Central memory CD8-positive, alpha-beta T cell (primary cell): ENCODE measurements at regions not wholly inside any gene's neighbourhood (a gene's known extent, or its start where the extent isn't known, plus 50 kb on each side); places are given as distances from the start of the nearest gene placed in this dataset.

ENCODE experiments used
- ATAC-seq: fragments of 150-1000 bp; cut with Tn5 transposase; replicated peaks from 2 replicates; pipeline ENCODE4 v1.10.0; 2022; ENCODE audit warnings: mild to moderate bottlenecking, moderate FRiP score, moderate number of reproducible peaks; ENCODE audit not compliant: poor library complexity, severe bottlenecking; ENCODE audit errors: extremely low read depth
- DNase-seq, 2 donors: peaks; one replicate each; pipeline ENCODE4 v3.0.0; 2021; ENCODE audit warnings: low spot score in 2 of 2
- H3K27ac Mint-ChIP-seq: one replicate; pipeline ENCODE4 v1.8.0; 2022; ENCODE audit warnings: low read depth, mild to moderate bottlenecking, moderate library complexity, mixed read lengths
- H3K27me3 Mint-ChIP-seq: one replicate; pipeline ENCODE4 v1.8.0; 2022; ENCODE audit warnings: mixed read lengths
- H3K36me3 Mint-ChIP-seq: one replicate; pipeline ENCODE4 v1.8.0; 2022; ENCODE audit warnings: mild to moderate bottlenecking, moderate library complexity, mixed read lengths; ENCODE audit not compliant: insufficient read depth
- H3K4me1 Mint-ChIP-seq: one replicate; pipeline ENCODE4 v1.8.0; 2022; ENCODE audit warnings: mixed read lengths
- H3K4me3 Mint-ChIP-seq: one replicate; pipeline ENCODE4 v1.8.0; 2022; ENCODE audit warnings: mild to moderate bottlenecking, moderate library complexity, mixed read lengths
- H3K9me3 Mint-ChIP-seq: one replicate; pipeline ENCODE4 v1.8.0; 2022; ENCODE audit warnings: mixed read lengths

DNA sequence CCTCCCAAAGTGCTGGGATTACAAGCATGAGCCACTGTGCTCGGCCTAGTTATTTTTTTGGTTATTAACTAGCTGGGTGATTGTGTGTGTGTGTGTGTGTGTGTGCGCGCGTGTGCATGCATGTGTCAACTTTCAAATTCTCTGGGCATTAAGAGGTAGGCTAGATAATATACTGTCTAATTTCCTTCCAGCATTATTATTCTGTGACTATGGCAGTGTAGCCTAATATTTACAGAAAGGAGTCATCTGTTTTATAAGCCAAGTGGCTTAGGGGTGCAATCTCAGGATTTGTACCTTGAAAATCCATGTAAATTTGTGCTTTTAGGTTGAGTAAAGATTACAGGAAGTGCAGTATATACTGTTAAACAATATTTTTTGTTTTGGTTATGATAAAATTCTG lies 85.1 kb upstream of the ZBTB20 start:
- no peaks in the 10 kb centered on the region for H3K36me3 Mint-ChIP-seq
- H3K4me3 Mint-ChIP-seq = no peak overlapping the region
- H3K4me1 Mint-ChIP-seq = no peaks in the 10 kb centered on the region
- DNase-seq = no peak
- ATAC-seq = no peak
- no peaks in the 10 kb centered on the region for H3K9me3 Mint-ChIP-seq
- H3K27me3 Mint-ChIP-seq = no peaks in the 10 kb centered on the region
- no peak overlapping the region for H3K27ac Mint-ChIP-seq

DNA sequence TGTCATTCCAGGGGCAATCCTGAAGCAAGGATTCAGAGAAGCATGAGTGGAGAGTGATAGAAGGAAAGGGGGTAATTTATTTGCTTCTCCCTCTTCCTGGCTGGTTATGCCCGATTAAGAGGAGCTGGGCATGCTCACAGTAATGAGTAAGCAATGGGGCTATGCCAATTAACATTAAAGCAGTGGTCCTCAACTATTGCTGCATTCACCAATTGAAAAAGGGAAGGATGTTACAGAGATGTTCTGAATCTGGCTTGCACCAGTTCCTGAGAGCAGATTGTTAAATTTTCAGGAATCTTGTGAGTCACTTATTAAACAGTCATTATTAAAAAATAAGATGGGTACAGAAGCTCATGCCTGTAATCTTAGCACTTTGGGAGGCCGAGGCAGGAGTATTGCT lies 85.9 kb upstream of the ZBTB20 start:
- Mint-ChIP-seq H3K9me3 (no peaks in the 10 kb centered on the region), H3K4me1 (no peaks in the 10 kb centered on the region), H3K27ac (no peak overlapping the region), H3K27me3 (no peaks in the 10 kb centered on the region), H3K4me3 (no peak overlapping the region), H3K36me3 (no peaks in the 10 kb centered on the region)
- DNase-seq = no peak
- ATAC-seq = no peak

DNA sequence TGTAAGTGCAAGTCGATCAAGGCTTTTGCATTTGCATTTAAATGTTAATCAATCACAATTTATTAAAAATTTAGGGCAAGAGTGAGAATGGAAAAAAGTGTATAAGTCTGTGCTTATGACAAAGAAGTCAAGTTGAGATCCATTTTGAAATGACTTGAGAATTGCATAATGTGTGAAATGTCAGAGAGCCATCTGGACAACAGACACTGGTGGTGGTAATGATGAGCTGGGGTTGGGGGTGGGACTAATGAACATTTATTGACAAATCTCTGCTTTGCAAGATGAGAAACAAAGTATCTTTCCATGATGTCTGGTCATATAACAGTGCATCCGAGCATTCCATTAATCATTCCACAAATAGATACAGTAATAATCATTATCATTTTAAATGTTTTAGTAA lies 89.4 kb upstream of the ZBTB20 start:
- Mint-ChIP-seq H3K36me3 (no peaks in the 10 kb centered on the region), H3K4me3 (no peak overlapping the region), H3K4me1 (no peaks in the 10 kb centered on the region), H3K9me3 (no peaks in the 10 kb centered on the region), H3K27me3 (no peaks in the 10 kb centered on the region), H3K27ac (no peak overlapping the region)
- no peak for ATAC-seq
- no peak for DNase-seq

DNA sequence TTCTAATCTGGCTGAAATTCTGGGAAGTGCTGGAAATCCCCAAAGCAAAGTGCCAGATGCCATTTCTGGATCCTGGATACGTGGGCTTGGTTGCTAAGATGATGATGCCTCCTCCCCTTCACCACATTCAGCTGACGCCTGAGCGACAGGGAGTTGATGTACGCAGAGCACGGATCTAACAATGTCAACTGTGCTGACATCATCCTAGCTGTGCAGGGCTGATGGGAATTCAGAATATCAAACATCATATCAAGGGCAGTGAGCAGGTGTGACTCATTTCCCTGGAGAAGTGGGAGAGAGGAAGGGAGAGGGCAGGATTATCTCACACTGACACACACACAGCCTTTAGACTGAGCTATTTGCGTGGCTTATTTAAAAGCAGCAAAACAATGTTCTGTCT lies 92.6 kb upstream of the ZBTB20 start:
- Mint-ChIP-seq H3K27me3 (peaks cover 13% of the 10 kb centered on the region), H3K9me3 (no peaks in the 10 kb centered on the region), H3K4me3 (no peak overlapping the region), H3K36me3 (no peaks in the 10 kb centered on the region), H3K27ac (no peak overlapping the region), H3K4me1 (no peaks in the 10 kb centered on the region)
- no peak for DNase-seq
- ATAC-seq = no peak

DNA sequence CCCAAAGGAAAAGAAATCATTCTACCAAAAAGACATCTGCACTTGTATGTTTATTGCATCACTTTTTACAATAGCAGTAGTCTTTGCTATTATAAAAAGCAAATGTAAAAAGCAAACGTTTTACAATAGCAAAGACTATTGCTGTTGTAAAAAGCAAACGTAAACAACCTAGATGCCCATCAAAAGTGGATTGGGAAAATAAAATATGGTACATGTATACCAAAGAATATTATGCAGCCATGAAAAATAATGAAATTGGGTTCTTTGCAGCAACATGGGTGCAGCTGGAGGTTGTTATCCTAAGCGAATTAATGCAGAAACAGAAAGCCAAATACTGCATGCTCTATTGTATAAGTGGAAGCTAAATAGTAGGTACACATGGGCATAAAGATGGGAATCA lies 97.3 kb upstream of the ZBTB20 start:
- Mint-ChIP-seq H3K36me3 (no peaks in the 10 kb centered on the region), H3K27me3 (peaks cover 13% of the 10 kb centered on the region), H3K4me3 (no peak overlapping the region), H3K9me3 (no peaks in the 10 kb centered on the region), H3K4me1 (no peaks in the 10 kb centered on the region), H3K27ac (no peak overlapping the region)
- DNase-seq (no peak), ATAC-seq (no peak)

DNA sequence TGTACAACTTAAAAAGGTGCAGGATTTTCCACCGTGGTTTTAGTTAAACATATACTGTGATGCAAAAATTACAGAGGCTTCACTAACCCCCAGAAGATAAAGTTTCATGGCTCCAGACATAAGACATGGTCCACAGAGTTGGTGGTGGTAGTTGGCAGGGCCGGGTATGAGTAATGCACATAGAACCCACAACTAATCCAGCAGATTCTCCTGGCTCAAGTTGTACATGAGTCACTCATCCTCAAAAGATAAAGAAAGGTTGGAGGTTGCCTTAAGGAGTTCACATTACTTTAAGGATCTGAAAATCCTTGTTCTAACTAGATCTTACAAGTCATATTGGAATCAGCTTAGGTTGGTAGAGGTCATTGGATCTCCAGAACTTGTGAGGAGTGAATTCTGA lies 98.3 kb upstream of the ZBTB20 start:
- H3K9me3 Mint-ChIP-seq = no peaks in the 10 kb centered on the region
- no peak overlapping the region for H3K27ac Mint-ChIP-seq
- no peaks in the 10 kb centered on the region for H3K4me1 Mint-ChIP-seq
- no peak overlapping the region for H3K4me3 Mint-ChIP-seq
- ATAC-seq = no peak
- no peak for DNase-seq
- H3K36me3 Mint-ChIP-seq = no peaks in the 10 kb centered on the region
- peaks cover 13% of the 10 kb centered on the region for H3K27me3 Mint-ChIP-seq

DNA sequence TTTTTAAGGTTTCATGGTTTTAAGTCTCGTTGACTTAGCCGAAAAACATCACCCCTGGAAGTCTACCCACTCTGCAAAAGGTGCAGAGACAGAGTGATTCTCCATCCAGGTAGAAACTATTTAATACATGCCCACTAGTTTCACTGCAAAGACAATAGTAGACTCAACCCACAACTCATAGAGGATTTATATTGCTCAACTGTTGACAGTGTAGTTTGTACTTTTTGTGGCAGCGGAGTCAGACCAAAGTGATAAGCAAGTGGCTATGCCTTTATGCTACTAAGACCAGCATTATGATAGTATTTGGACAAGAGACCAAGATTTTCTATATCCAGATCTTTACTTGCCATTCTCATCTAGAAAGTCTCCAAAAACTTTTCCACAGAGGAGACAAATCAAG lies 98.8 kb upstream of the ZBTB20 start:
- H3K36me3 Mint-ChIP-seq = no peaks in the 10 kb centered on the region
- ATAC-seq (no peak), DNase-seq (no peak)
- H3K27ac Mint-ChIP-seq = no peak overlapping the region
- H3K9me3 Mint-ChIP-seq = no peaks in the 10 kb centered on the region
- no peaks in the 10 kb centered on the region for H3K4me1 Mint-ChIP-seq
- peaks cover 13% of the 10 kb centered on the region for H3K27me3 Mint-ChIP-seq
- H3K4me3 Mint-ChIP-seq = no peak overlapping the region

DNA sequence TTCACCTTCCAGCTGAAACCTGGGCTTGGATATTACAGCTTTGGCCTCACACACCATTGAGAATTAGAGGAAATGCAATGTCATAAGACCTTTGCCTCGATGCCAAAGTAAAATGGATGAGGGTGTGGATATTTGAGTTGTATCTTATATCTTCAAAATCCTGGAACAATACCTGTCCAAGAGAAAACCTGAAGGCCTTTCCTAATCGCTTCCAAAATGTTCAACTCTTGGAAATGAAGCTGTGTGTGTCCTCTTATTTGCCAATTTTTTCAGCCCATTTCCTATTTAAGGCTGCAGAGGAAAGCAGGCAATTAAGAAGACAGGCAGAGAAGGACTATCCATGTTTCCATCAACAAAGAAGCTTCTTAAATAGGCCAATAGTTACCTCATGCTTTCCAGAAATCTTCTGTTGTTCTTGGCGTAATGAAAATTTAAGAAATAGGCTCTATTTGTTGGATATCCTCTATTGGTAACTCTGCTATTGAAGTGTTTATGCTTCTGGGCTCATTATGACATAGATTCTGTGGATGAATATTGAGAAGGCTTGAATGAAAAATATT lies 99.5 kb upstream of the ZBTB20 start:
- Mint-ChIP-seq H3K4me1 (no peaks in the 10 kb centered on the region), H3K27ac (no peak overlapping the region), H3K36me3 (no peaks in the 10 kb centered on the region), H3K27me3 (peaks cover 13% of the 10 kb centered on the region), H3K9me3 (no peaks in the 10 kb centered on the region), H3K4me3 (no peak overlapping the region)
- ATAC-seq (no peak), DNase-seq (no peak)

DNA sequence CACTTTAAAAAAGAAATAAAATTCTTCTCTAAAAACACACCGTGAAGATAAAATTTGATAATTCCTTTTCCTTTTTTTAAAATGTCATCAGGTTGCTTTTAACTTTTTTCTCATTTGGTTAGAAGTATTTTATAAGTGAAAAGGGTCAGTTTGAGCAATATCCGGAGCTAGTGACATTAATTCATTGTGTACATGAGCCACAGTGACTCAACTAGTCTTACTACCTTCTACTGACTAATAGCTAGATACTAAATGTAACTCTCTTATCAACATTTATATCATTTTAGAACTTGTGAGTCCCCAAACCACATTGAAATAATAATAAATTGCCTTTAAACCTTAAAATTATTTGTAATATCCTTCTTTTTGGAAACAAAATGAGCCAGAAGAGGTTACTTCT lies 101.2 kb upstream of the ZBTB20 start:
- H3K27me3 Mint-ChIP-seq = peaks cover 14% of the 10 kb centered on the region
- no peak for DNase-seq
- H3K4me1 Mint-ChIP-seq = no peaks in the 10 kb centered on the region
- H3K36me3 Mint-ChIP-seq = no peaks in the 10 kb centered on the region
- H3K4me3 Mint-ChIP-seq = no peak overlapping the region
- no peak overlapping the region for H3K27ac Mint-ChIP-seq
- H3K9me3 Mint-ChIP-seq = no peaks in the 10 kb centered on the region
- ATAC-seq = no peak

DNA sequence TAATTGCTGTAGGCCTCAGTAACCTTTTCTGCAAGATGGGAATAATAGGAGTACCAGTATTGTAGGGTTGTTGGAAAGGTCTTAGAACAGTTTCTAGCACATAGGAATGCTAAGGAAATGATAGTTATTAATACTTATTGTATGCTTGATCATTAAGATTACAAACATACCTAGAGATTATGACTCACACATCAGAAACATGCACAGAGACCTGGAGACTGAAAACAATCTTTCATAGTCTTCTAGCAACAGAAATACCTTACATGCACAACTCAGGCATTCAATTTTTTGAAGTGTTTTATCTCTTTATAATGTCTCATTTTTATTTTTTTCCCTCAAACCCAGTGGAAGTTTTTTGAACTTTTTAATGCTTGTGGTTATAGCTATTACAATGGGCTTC lies 104.4 kb upstream of the ZBTB20 start:
- ATAC-seq (no peak), DNase-seq (no peak)
- Mint-ChIP-seq H3K9me3 (no peaks in the 10 kb centered on the region), H3K27me3 (peaks cover 25% of the 10 kb centered on the region), H3K36me3 (no peaks in the 10 kb centered on the region), H3K4me3 (no peak overlapping the region), H3K4me1 (no peaks in the 10 kb centered on the region), H3K27ac (no peak overlapping the region)

DNA sequence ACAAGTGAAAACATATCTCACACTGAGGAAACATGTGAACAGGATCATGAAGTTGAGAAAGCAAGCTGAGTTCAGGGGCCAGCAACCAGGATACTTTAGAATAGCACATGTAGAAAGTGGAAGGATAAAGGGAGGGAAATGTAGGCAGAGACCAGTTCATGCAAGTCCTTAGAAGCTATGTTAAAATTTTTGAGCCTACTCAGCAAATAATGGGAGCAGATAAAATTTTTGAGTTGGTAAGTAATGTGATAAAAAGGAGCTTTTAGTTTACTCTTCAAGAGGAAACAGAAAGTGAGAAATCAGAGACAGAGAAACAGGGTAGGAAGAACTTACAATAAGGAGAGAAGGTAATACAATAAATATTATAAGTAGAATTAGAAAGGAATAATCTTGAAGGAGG lies 105.6 kb upstream of the ZBTB20 start:
- ATAC-seq (no peak), DNase-seq (no peak)
- Mint-ChIP-seq H3K4me3 (no peak overlapping the region), H3K27me3 (peaks cover 37% of the 10 kb centered on the region), H3K27ac (no peak overlapping the region), H3K9me3 (no peaks in the 10 kb centered on the region), H3K36me3 (no peaks in the 10 kb centered on the region), H3K4me1 (no peaks in the 10 kb centered on the region)

DNA sequence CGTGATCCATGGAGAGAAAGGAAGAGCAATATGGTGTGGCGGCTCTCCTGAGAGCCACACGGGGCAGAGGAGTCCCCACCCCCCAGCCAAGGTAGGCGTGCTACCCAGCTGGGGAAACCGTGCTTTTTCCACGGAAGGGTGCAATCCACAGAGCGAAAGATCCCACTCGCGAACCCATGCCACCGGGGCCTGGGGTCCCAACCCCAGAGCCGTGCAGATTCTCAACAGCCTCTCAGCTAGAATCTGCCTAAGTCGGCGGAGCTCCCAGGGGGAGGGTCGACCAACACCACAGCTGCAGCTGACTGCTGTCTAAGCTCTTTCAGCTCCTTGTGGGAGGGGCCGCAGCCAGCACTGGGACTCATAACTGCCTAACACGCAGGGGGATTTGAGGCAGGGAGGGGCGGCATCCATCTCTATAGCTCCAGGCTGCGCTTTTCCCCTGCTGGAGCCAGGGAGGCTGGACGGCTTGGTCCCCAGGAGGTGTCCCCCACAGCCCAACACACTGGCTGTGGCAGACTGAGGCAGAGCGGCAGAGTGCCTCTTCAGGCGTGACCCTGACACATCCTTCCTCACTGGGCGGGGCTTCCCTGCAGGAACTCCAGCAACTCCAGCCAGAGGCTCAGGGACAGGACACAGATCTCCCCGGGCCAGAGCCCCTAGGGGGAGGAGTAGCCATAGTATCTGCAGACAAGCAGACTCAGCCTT lies 107.6 kb upstream of the ZBTB20 start:
- Mint-ChIP-seq H3K4me1 (no peaks in the 10 kb centered on the region), H3K27me3 (peaks cover 40% of the 10 kb centered on the region), H3K36me3 (no peaks in the 10 kb centered on the region), H3K27ac (no peak overlapping the region), H3K4me3 (no peak overlapping the region), H3K9me3 (no peaks in the 10 kb centered on the region)
- ATAC-seq = no peak
- no peak for DNase-seq

DNA sequence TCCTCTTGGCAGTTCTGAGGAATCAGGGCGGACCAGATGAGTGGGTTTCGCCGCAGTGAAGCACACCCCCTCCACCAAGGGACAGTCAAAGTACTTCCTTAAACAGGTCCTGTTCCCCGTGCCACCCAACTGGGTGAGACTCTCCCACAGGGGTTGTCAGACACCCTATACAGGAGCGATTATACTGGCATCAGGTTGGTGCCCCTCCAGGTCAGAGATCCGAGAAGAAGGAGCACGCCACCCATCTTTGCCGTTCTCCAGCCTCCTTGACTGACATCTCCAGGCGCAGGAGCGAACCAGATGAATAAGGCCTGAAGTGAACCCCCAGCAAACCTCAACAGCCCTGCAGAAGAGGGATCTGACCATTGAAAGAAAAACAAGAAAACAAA lies 108.1 kb upstream of the ZBTB20 start:
- Mint-ChIP-seq H3K27me3 (peaks cover 40% of the 10 kb centered on the region), H3K4me1 (no peaks in the 10 kb centered on the region), H3K27ac (no peak overlapping the region), H3K9me3 (no peaks in the 10 kb centered on the region), H3K36me3 (no peaks in the 10 kb centered on the region), H3K4me3 (no peak overlapping the region)
- DNase-seq = no peak
- no peak for ATAC-seq
